Ovary (tissue), 3 donors: ENCODE measurements at regions not wholly inside any gene's neighbourhood (a gene's known extent, or its start where the extent isn't known, plus 50 kb on each side); places are given as distances from the start of the nearest gene placed in this dataset.

ENCODE experiments used
- CTCF ChIP-seq, 3 donors: fragments of 450-650 bp in 2 of 3; fragments of 200-600 bp in 1 of 3; IDR thresholded peaks; one replicate each; pipeline versions ENCODE4 v1.5.1 to v1.8.0; 2016 to 2022; ENCODE audit warnings: antibody characterized with exemption in 3 of 3, mild to moderate bottlenecking in 1 of 3
- EP300 ChIP-seq: sonication (generic); formaldehyde crosslinking; IDR thresholded peaks from one replicate; pipeline ENCODE4 v1.6.1; 2017; ENCODE audit warnings: antibody characterized with exemption
- POLR2A ChIP-seq: fragments of 450-650 bp; IDR thresholded peaks from one replicate; pipeline ENCODE4 v1.6.1; 2017; ENCODE audit warnings: antibody characterized with exemption, mild to moderate bottlenecking, moderate library complexity
- donor health status: DM: no; HTN: no; CAD: no.

- no peak for TF ChIP-seq CTCF (IDR thresholded peaks at IDR 0.05)
- TF ChIP-seq POLR2A = no peak
- TF ChIP-seq EP300 = no peak
These were observed 98.0 kb upstream of the DCLK2 start for GRCh38 chr4:149980121-149980682.
